ENCODE measurements at regions not wholly inside any gene's neighbourhood (a gene's known extent, or its start where the extent isn't known, plus 50 kb on each side); places are given as distances from the start of the nearest gene placed in this dataset.

GRCh38 chr2:190812506-190813294 is 67.9 kb upstream of the GLS start:
- Histone ChIP-seq H3K36me3 (no peaks in the 10 kb centered on the region), H3K27ac (no peak overlapping the region), H3K9me3 (no peaks in the 10 kb centered on the region), H3K4me1 (peaks cover 0 to 14% of the 10 kb centered on the region in 2 donors), H3K4me3 (no peak overlapping the region), H3K27me3 (no peaks in the 10 kb centered on the region)
- no peak for TF ChIP-seq CTCF (IDR thresholded peaks at IDR 0.05)
- no peak for DNase-seq (ENCODE audit: low spot score)

GRCh38 chr2:190815226-190815625 is 65.4 kb upstream of the GLS start:
- H3K4me1 ChIP-seq, result peaks cover 0 to 21% of the 10 kb centered on the region in 2 donors
- no peaks in the 10 kb centered on the region for H3K36me3 ChIP-seq
- no peak for TF ChIP-seq CTCF (IDR thresholded peaks at IDR 0.05)
- no peak overlapping the region for H3K4me3 ChIP-seq
- H3K27ac ChIP-seq, result no peak overlapping the region
- H3K9me3 ChIP-seq, result no peaks in the 10 kb centered on the region
- H3K27me3 ChIP-seq, result no peaks in the 10 kb centered on the region
- no peak for DNase-seq (ENCODE audit: low spot score)

GRCh38 chr2:190817082-190817481 is 63.5 kb upstream of the GLS start:
- no peak for DNase-seq (ENCODE audit: low spot score)
- Histone ChIP-seq H3K4me3 (no peak overlapping the region), H3K27ac (no peak overlapping the region), H3K9me3 (no peaks in the 10 kb centered on the region), H3K36me3 (no peaks in the 10 kb centered on the region), H3K27me3 (no peaks in the 10 kb centered on the region), H3K4me1 (peaks cover 0 to 21% of the 10 kb centered on the region in 2 donors)
- no peak for TF ChIP-seq CTCF (IDR thresholded peaks at IDR 0.05)

- no peaks in the 10 kb centered on the region for H3K9me3 ChIP-seq
- TF ChIP-seq CTCF (IDR thresholded peaks at IDR 0.05), result no peak
- DNase-seq (ENCODE audit: low spot score), result no peak
- no peaks in the 10 kb centered on the region for H3K36me3 ChIP-seq
- peaks cover 0 to 8% of the 10 kb centered on the region in 2 donors for H3K4me1 ChIP-seq
- H3K4me3 ChIP-seq, result no peak overlapping the region
- H3K27me3 ChIP-seq, result no peaks in the 10 kb centered on the region
- H3K27ac ChIP-seq, result no peak overlapping the region
Measured at GRCh38 chr2:190819840-190820301, 60.8 kb upstream of the GLS start.

- Histone ChIP-seq H3K36me3 (no peaks in the 10 kb centered on the region), H3K27me3 (no peaks in the 10 kb centered on the region), H3K4me3 (no peak overlapping the region), H3K4me1 (peaks cover 0 to 8% of the 10 kb centered on the region in 2 donors), H3K27ac (no peak overlapping the region), H3K9me3 (no peaks in the 10 kb centered on the region)
- DNase-seq (ENCODE audit: low spot score), result no peak
- no peak for TF ChIP-seq CTCF (IDR thresholded peaks at IDR 0.05)
Measured at GRCh38 chr2:190820416-190820815, 60.2 kb upstream of the GLS start.

- H3K4me3 ChIP-seq, result no peak overlapping the region
- H3K36me3 ChIP-seq, result no peaks in the 10 kb centered on the region
- H3K9me3 ChIP-seq, result no peaks in the 10 kb centered on the region
- no peak overlapping the region for H3K27ac ChIP-seq
- peaks cover 0 to 8% of the 10 kb centered on the region in 2 donors for H3K4me1 ChIP-seq
- no peak for DNase-seq (ENCODE audit: low spot score)
- no peaks in the 10 kb centered on the region for H3K27me3 ChIP-seq
- no peak for TF ChIP-seq CTCF (IDR thresholded peaks at IDR 0.05)
Measured at GRCh38 chr2:190822043-190822442, 58.6 kb upstream of the GLS start.

All from right atrium auricular region (tissue), 2 donors.